ENCODE measurements at regions not wholly inside any gene's neighbourhood (a gene's known extent, or its start where the extent isn't known, plus 50 kb on each side); places are given as distances from the start of the nearest gene placed in this dataset.
"Not testable (repeated sequence)": the region's sequence is repeated elsewhere in the genome, so short reads cannot be mapped to it uniquely, and the experiment has no call there.

- DNase-seq: not testable (repeated sequence)
Measured at GRCh38 chr6:71360556-71361335, 72.1 kb downstream of the OGFRL1 start.

GRCh38 chr6:71364889-71365542 is 76.4 kb downstream of the OGFRL1 start:
- DNase-seq: no peak

- peak; percentile 21 for DNase-seq
Measured at GRCh38 chr6:71367756-71368155, 79.1 kb downstream of the OGFRL1 start.

DNA sequence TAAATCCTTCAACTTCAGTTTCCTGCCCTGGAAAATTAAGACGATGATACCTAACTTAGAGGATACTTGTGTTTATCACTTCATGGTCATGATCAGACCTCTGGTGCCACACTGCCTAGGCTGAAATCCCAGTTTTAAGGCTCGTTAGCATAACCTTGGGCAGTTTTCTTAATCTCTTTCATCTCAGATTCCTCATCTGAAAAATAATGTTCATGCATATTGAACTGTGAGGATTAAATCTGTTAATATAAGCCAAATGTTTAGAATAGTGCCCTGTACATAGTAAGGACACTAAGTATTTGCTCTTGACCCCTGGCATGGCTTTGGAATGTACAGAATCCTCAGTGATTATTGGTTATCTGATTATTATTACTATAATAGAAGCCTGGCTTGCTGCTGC is 79.7 kb downstream of the OGFRL1 start:
- no peak for DNase-seq

DNA sequence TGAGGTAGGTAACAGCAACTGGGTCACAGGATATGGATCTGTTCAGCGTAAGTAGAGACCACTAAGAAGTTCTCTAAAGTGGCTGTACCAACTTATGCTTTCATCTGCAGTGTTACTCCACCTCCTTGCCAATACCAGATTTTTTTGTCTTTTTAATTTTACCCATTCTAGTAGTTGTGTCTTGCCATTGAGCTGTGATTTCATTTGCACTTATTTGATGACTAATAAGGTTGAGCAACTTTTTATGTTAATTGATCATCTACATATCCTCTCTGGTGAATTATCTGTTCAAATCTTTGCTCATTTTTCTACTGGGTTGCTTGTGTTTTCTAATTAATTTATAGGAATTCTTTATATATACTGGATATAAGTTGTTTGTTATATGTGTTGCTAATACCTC is 82.9 kb downstream of the OGFRL1 start:
- DNase-seq: no peak

DNA sequence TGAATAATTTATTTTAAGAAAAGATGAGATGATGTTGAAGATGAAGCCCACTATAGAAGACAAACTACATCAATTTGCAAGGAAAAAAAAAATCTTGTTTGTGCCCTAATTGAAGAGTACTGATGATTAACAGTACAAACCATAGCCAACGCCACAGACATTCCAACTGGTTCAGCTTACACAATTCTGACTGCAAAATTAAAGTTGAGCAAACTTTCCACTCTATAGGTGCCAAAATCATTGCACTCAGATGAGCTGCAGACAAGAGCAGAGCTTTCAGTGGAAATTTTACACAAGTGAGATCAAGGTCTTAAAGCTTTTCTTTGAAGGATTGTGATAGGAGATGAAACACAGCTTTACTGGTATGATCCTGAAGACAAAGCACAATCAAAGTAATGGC is 85.3 kb downstream of the OGFRL1 start:
- no peak for DNase-seq

DNA sequence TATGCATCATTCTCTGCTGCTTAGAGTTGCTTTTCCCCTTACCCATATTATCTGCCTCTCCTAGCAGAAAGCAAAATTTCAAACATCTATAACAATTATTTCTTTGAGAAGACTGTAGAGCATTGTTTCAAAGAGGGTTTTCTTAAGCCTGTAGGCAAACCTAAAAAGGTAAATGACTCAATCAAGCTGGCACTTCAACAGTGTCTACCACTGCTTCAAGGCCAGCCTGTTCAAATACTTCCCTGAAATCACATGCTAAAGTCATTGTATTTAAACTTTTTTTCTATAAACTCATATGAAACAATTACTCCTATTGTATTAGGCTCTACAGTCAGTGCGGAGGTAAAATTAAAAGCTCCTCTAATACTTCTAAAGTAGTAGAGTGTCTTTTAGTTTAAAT is 87.1 kb downstream of the OGFRL1 start:
- DNase-seq: no peak

DNA sequence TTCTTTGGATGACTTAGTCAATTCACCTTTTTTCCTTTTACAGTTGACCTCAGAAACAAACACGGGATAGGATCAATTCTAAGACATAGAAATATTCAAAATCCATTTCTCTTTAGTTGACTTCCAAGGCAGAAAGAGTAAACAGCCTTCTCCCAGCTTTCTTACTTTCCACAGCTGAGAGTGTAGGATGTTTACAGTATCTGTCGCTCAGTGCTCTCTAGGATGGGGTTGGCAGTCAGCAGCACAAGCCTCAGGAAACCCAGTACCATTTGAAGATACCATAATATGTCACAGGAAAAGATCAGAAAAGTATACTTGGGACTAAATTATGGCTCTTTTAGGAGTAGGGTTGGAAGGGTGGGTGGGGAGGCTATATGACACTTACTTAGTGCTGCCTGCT is 88.2 kb downstream of the OGFRL1 start:
- DNase-seq: no peak

- no peak for DNase-seq
Measured at GRCh38 chr6:71383476-71383875, 94.9 kb downstream of the OGFRL1 start.

DNA sequence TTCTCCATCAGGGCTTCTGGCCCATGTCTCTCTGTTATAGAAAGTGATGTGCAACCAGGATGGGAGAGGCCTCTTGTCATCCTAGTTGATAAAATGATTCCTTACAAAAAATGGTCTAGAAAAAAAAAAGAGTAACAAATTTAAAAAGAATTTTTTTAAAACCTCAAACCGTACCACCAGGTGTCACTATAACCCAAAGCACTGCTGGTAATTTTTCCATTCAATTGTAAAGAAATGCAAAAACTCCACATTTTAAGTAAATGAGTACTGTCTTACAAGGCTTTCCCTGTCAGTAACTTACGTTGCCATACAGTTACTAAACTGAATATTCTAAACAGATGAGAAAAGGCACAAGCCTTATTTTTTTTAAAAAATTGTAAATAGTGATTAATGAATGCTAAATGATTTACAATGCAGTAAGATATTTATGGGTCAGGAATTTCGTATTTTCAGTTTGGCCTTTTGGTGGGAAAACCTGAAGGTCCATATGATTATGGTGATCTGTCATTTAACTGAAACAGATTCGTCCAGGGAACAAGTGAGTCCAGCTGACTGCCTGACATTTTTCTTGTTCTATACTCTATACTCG is 95.4 kb downstream of the OGFRL1 start:
- peak; percentile 55 for DNase-seq

GRCh38 chr6:71385111-71385822 is 96.7 kb downstream of the OGFRL1 start:
- DNase-seq: no peak

GRCh38 chr6:71386215-71386614 is 97.6 kb downstream of the OGFRL1 start:
- no peak for DNase-seq

GRCh38 chr6:71387179-71387578 is 98.6 kb downstream of the OGFRL1 start:
- DNase-seq: no peak

DNA sequence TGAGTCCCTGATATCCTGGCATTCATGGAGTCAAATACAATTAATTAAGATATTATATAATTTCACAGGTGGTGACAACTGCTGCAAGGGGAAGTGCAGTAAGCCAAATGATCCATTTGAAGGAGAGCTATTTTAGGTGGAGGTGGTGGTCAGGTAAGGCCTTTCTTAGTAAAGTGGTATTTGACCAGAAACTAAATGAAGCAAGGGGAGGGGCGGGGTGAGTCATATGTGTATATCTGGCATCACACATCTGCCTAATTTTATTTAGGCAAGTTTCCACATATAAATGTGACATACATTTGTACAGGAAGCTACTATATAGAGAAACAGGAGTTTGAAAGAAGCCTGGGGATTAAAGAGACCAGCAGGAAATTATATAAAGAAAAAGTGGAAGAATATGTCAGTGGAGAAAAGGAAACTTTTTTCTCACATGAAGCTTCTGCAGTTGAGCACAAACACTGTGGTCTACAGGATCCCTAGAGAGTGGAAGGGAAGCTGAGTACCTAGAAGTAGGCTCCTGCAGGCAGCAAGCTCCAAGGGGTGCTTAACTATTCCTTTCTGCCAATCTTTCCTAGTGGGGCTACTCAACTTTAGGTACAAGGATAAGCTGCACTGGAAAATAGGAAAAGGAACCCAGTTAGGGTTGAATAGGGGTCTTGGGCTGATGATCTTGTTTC is 99.6 kb downstream of the OGFRL1 start:
- DNase-seq: no peak

DNA sequence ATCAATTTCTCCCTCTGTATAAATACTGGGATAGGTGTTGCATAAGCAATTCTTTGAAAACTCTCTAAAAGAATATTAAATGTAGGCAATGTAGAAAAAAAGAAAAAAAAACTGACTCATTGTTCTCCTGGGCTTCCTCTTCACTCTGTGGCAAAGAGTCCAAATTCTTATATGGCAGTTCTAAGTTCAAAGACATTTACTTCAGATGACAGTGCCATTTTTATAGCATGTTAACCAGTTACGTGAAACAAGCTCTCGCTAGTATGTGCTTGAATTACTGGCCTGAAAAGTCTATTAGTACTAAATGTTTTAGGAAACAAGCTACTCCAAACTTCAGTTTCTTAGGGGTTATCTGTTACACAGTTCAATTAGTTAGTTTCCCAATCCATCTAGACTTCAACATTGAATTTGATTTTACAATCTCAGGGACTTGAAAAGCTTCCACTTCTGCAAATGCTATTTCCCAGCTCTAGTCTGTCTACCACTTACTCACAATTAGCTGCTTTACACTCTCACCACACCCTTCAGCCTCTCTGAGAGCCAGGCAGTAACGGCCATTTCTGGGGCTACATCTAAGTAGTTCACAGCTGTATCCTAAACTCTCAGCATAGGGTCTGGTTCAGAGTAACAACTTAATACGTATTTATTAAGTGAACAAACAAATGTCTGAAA is 100.4 kb downstream of the OGFRL1 start:
- DNase-seq: no peak

DNA sequence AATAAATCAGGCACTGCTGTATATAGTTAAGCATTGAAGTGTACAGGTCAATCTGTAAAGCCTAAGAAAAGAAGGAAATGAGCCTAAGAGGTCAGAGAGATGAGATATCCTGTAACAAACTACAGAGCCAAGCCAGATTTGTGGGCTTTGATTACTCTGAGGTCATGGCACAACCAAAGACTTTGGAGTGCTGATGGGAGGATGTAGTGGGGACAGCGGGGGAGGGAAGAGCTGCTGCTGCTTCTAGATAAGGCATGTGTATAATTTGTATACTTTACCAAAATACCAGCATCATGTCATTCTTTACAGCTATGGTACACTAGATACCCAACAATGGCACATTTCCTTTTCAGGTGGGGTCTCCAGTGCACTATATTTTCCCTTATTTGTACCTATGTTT is 102.5 kb downstream of the OGFRL1 start:
- no peak for DNase-seq

DNA sequence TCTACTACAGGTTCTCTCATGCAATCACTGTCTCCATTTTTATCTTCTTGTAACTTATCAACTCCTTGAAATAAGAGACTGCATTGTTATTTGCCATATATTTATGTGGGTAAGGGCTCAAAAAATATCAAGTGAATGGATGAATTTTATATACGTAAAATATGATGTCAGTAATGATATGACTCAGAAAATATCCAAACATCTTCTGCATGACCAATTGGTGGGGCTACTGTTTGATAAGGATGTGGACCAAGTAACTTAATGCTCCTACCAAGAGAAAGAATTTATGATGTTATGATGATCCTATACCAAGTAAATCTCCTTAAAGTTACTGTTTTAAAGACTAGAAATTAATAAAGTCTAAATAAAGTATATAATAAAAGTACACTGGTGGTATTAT is 103.7 kb downstream of the OGFRL1 start:
- no peak for DNase-seq

GRCh38 chr6:71393471-71393870 is 104.9 kb downstream of the OGFRL1 start:
- no peak for DNase-seq

DNA sequence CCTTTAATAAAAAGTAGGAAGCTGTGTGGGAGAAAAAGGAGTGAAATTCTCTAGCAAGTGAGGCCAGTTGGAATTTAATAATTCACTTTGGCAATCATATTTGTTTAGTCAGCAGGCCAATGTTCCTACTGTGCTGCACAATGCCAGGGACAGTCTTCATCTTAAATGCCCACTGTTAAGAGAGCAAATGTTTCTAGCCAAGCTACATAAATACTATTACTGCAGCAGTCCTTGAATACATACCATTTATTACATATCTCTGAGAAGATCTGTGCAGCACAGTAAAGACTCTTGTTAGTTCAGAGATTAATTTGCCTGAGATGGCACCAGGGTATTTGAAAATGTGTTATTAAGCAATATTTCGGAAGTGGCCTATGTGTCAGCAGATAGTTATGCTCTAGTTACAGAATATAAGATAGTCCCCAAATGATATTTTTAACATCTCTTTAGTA is 105.4 kb downstream of the OGFRL1 start:
- no peak for DNase-seq

- no peak for DNase-seq
Measured at GRCh38 chr6:71394926-71395325, 106.3 kb downstream of the OGFRL1 start.

DNA sequence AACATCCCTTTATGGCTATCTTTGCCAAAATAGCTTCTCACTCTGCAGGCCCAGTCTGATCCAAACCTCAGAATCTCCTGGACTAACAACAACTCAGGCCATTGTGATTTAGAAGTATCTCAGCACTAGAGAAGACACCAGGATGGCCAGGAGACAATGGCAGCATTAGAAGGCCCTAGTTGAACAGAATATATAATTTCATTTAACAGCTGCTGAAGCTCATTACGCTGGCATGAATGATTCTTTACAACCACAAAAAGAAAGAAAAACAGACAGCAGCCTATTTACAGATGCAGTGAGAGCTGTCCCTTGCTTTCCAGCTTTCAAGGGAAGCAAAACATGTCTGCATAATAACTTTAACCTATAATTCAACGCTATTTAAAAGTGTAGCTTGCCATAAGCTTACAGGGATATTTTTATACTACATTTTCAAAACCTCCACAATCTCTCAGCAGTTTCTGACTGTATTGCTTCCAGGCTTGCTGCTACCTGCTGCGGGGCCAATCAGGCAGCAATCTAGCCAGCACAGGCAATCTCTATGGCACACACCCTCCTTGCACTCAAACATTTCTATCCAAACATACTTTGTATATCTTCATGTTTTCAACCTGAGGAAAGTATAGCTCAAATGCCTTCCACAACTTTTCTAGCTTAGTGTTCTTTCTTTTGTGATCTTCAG is 107.3 kb downstream of the OGFRL1 start:
- DNase-seq: no peak

DNA sequence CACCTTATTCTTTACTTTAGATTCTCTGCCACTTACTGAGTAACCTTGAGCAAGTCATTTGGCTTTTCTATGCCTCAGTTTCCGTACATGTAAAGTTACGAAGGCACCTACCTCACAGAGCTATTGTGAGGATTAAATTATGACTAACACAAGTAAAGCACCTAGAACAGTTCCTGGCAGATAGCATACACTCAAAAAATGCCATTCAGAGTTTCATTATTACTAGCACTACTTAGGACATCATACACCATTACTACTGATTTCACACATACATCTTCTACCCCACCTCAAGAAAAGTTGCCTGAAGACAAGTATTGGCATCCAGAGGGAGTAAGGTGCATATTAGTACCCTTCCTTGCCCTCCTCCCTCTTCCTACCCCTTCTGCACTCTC is 107.8 kb downstream of the OGFRL1 start:
- no peak for DNase-seq
